ENCODE measurements at regions not wholly inside any gene's neighbourhood (a gene's known extent, or its start where the extent isn't known, plus 50 kb on each side); places are given as distances from the start of the nearest gene placed in this dataset.
"Not testable (repeated sequence)": the region's sequence is repeated elsewhere in the genome, so short reads cannot be mapped to it uniquely, and the experiment has no call there.

DNA sequence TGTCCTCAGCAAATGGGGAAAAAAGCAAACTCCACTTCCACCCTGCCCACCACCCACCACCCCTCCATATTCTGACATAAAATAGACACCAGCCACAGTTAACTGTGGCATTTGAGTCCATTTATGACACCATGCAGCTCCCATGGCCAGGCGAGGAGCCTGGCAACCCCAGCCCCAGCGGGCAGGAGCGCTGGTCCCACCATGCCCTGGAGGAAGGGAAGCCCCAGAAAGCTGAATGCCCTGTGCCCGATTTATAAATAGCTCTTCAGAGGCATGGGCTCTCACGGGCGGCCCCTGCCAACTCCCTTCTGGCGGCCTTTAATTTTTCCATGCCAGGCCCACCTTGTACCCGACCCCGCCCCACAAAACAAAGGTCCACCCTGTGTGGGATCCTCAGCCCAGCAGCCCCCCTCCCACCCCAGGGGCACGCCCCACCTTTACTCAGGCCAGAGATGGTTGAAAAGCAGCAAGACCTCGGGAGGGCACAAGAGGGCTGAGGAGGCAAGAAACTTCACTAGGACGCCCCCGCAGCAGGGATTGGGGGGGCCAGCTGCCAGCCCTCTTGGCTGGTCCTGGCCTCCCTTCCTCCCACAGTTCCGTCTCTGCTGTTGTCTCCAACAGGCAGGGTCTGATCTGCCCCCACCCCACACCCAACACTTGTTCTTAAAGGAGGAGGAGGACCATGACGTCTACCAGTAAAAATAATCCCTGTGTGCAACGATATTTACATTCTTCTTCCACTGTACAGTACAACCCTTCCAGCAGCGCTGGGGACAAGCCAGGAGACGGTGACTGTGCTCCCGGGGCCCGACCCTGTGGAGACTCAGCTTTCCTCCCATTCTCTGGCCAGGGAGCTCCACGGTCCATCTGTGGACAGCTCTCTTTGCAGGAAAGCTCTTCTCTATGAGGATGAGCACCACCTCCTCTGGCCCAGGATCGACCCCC is 115.6 kb upstream of the CDYL start:
- POLR2A ChIA-PET = no interaction called here
- TF ChIP-seq NFRKB (IDR thresholded peaks at IDR 0.05) (no peak), LEF1 (IDR thresholded peaks at IDR 0.05; ENCODE audit: borderline replicate concordance) (no peak), FOXA1 (IDR thresholded peaks at IDR 0.05) (no peak), ARNT (IDR thresholded peaks at IDR 0.05) (no peak), ELF4 (IDR thresholded peaks at IDR 0.05) (no peak), SP1 (IDR thresholded peaks at IDR 0.05) (no peak), HDGF (IDR thresholded peaks at IDR 0.05; ENCODE audit: borderline replicate concordance) (no peak), FOXM1 (IDR thresholded peaks at IDR 0.05; ENCODE audit: borderline replicate concordance) (no peak), FOXK2 (IDR thresholded peaks at IDR 0.05) (no peak), ZNF384 (IDR thresholded peaks at IDR 0.05) (no peak), CTBP1 (IDR thresholded peaks at IDR 0.05; ENCODE audit: borderline replicate concordance) (no peak), L3MBTL2 (conservative IDR thresholded peaks at IDR 0.05) (no peak), TARDBP (IDR thresholded peaks at IDR 0.05) (no peak), BHLHE40 (IDR thresholded peaks at IDR 0.05; ENCODE audit: borderline replicate concordance) (no peak)
- TF ChIP-seq, protein P1, sequence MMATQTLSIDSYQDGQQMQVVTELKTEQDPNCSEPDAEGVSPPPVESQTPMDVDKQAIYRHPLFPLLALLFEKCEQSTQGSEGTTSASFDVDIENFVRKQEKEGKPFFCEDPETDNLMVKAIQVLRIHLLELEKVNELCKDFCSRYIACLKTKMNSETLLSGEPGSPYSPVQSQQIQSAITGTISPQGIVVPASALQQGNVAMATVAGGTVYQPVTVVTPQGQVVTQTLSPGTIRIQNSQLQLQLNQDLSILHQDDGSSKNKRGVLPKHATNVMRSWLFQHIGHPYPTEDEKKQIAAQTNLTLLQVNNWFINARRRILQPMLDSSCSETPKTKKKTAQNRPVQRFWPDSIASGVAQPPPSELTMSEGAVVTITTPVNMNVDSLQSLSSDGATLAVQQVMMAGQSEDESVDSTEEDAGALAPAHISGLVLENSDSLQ (IDR thresholded peaks at IDR 0.05) = no peak
- DNase-seq (ENCODE audit: extremely low spot score) = no peak
- CTCF ChIA-PET = no interaction called here

DNA sequence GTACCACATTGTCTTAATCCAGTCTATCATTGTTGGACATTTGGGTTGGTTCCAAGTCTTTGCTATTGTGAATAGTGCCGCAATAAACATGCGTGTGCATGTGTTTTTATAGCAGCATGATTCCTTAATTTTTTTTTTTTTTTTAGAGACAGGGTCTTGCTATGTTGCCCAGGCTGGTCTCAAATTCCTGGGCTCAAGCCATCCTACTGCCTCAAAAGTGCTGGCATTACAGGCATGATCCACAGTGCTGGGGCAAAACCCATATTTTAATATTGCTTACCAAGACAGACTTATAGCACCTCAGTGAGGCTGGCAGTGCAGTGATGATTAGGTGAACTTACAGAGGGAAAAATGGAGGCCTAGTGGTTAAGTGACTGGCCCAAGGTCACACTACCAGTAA is 116.5 kb upstream of the CDYL start:
- DNase-seq (ENCODE audit: extremely low spot score); POLR2A ChIA-PET; CTCF ChIA-PET: not testable (repeated sequence)

DNA sequence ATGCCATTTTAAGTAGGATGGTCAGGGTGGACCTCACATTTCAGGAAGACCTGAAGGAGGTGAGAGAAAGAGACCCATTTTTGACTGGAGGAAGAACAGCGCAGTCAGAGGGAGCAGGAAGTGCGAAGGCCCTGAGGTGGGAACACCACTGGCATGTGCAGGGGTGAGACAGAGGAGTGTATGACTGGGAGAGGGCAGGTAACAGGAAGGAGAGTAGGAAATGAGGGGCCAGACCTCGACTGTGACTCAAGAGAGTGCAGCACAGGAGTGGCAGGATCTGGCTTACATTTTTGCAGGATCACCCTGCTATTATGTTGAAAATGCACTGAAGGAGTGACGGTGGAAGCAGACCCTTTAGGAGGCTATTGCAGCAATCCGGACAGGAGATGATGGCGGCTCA is 117.7 kb upstream of the CDYL start:
- ChIA-PET POLR2A (no interaction called here), CTCF (no interaction called here)
- no peak for DNase-seq (ENCODE audit: extremely low spot score)
- TF ChIP-seq ARNT (IDR thresholded peaks at IDR 0.05) = no peak

DNA sequence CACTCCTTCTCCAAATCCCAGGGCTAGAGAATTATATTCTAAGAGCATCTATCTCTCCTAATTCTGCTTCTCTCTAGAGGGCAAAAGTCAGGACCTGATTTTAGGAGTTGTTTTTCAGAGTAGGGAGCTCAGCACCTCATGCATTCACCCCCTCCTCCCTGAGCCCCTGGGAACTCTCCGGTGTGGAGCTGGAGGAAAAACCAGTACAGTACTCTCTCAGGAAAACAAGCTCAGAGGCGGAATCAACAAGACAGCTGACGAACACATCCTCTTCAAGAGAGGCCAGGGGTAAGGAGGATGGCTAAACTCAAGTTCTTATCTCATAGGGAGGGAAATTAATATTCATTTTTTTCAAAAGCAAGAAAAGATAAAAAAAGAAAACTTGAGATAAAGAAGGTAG is 120.1 kb upstream of the CDYL start:
- CTCF ChIA-PET = no interaction called here
- POLR2A ChIA-PET = no interaction called here

DNA sequence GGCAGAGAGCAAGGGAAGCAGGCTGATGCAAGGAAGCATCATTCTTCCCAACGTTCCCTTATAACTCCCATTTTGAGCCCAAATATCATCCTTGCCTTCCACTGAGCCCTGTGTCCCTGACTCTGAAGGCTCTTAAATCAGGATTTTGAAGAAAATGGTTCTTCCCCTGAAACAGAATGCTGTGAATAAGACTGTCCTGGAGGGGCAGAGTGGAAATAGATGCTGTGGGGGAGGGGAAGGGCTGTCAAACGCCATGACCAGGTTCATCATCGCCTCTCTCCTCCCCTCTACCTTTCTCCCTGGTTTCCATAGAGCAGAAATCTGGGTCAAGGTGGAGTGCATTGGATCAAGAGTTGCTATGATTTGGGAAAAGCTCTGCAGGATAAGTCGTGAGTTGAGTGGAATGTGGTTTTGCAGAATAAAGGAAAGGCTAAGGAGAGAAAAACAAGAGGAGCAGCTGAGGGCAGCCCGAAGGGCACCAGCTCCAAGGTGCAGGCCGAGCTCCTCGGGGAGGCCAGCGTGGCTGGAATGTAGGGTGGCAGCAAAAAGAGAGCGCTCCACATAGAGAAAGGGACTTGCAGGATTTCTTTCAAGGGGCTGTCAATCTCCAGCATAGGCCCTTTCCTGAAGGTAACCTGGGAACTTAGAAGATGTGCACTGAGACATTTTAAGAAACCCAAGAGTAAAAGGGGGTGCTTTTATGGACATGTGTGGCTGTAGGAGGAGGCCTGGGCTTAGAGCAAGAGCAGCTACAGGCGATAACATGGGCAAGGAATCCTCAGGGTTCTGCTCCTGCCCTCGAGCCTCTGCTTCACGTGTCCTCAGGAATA is 120.8 kb upstream of the CDYL start:
- no peak for DNase-seq (ENCODE audit: extremely low spot score)
- ChIA-PET CTCF (no interaction called here), POLR2A (no interaction called here)
- no peak for TF ChIP-seq SP1 (IDR thresholded peaks at IDR 0.05)
- TF ChIP-seq NFRKB (IDR thresholded peaks at IDR 0.05) = no peak
- no peak for TF ChIP-seq FOXK2 (IDR thresholded peaks at IDR 0.05)
- no peak for TF ChIP-seq ARNT (IDR thresholded peaks at IDR 0.05)
- TF ChIP-seq ZNF384 (IDR thresholded peaks at IDR 0.05) = no peak
- no peak for TF ChIP-seq CTBP1 (IDR thresholded peaks at IDR 0.05; ENCODE audit: borderline replicate concordance)
- no peak for TF ChIP-seq FOXA1 (IDR thresholded peaks at IDR 0.05)
- no peak for TF ChIP-seq TARDBP (IDR thresholded peaks at IDR 0.05)
- TF ChIP-seq FOXM1 (IDR thresholded peaks at IDR 0.05; ENCODE audit: borderline replicate concordance) = no peak
- TF ChIP-seq LEF1 (IDR thresholded peaks at IDR 0.05; ENCODE audit: borderline replicate concordance) = no peak
- no peak for TF ChIP-seq BHLHE40 (IDR thresholded peaks at IDR 0.05; ENCODE audit: borderline replicate concordance)
- TF ChIP-seq, protein P1 (IDR thresholded peaks at IDR 0.05) = no peak
- TF ChIP-seq SUZ12 (IDR thresholded peaks at IDR 0.05) = no peak
- no peak for TF ChIP-seq ELF4 (IDR thresholded peaks at IDR 0.05)
- no peak for TF ChIP-seq HDGF (IDR thresholded peaks at IDR 0.05; ENCODE audit: borderline replicate concordance)
- no peak for TF ChIP-seq L3MBTL2 (conservative IDR thresholded peaks at IDR 0.05)

More for the DNA sequence above, 120.1 kb upstream of the CDYL start:
- TF ChIP-seq LEF1 (IDR thresholded peaks at IDR 0.05; ENCODE audit: borderline replicate concordance) (no peak), HDGF (IDR thresholded peaks at IDR 0.05; ENCODE audit: borderline replicate concordance) (no peak), L3MBTL2 (conservative IDR thresholded peaks at IDR 0.05) (no peak), NFRKB (IDR thresholded peaks at IDR 0.05) (no peak), TARDBP (IDR thresholded peaks at IDR 0.05) (no peak), BHLHE40 (IDR thresholded peaks at IDR 0.05; ENCODE audit: borderline replicate concordance) (no peak), FOXM1 (IDR thresholded peaks at IDR 0.05; ENCODE audit: borderline replicate concordance) (no peak), CTBP1 (IDR thresholded peaks at IDR 0.05; ENCODE audit: borderline replicate concordance) (no peak), SP1 (IDR thresholded peaks at IDR 0.05) (no peak), FOXA1 (IDR thresholded peaks at IDR 0.05) (no peak), ZNF384 (IDR thresholded peaks at IDR 0.05) (no peak), ELF4 (IDR thresholded peaks at IDR 0.05) (no peak), FOXK2 (IDR thresholded peaks at IDR 0.05) (no peak), SUZ12 (IDR thresholded peaks at IDR 0.05) (no peak), ARNT (IDR thresholded peaks at IDR 0.05) (no peak)
- TF ChIP-seq, protein P1 (IDR thresholded peaks at IDR 0.05) = no peak
- DNase-seq (ENCODE audit: extremely low spot score) = no peak

DNA sequence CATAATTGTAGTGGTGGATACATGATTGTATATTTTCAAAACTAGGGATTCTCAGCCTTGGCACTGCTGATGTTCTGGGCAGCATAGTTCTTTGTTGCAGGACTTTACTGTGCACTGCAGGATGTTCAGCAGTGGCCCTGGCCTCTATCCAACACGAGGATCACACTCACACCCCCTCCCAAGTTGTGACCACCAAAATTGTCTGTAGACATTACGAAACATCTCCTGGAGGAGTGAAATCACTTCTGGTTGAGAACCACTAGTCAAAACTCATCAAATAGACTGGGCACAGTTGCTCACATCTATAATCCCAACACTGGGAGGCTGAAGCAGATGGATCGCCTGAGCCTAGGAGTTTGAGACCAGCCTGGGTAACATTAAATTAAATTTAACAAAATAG is 123.1 kb upstream of the CDYL start:
- DNase-seq (ENCODE audit: extremely low spot score) = no peak
- CTCF ChIA-PET = no interaction called here
- TF ChIP-seq FOXM1 (IDR thresholded peaks at IDR 0.05; ENCODE audit: borderline replicate concordance) (no peak), CTBP1 (IDR thresholded peaks at IDR 0.05; ENCODE audit: borderline replicate concordance) (no peak), ELF4 (IDR thresholded peaks at IDR 0.05) (no peak), ARNT (IDR thresholded peaks at IDR 0.05) (no peak)
- POLR2A ChIA-PET = no interaction called here

Measured in HEK293T (cell line).